ENCODE measurements at regions not wholly inside any gene's neighbourhood (a gene's known extent, or its start where the extent isn't known, plus 50 kb on each side); places are given as distances from the start of the nearest gene placed in this dataset.
A peak's percentile ranks its signal among the peaks of the same experiment; 100 is the strongest.

DNA sequence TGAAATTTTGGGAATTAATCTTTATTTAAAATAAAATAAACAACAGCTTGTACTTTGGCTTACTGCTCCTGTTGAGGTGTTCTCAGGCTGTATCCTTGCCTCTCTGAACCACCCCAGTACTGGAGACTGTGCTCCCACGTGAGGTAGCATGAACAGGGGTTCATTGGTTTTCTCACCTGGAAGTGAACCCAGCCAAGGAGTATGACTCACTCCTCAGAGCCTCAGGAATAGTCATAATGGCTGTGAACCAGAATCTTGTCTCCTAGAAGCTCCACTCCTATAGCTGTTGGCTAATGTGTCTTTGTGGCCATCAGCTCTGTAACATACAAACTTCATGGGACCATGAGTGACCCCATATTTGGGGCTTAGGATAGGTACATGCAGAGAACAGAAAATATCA, 122.5 kb upstream of the ST8SIA2 start:
- H3K36me3 ChIP-seq (ENCODE audit: control insufficient read depth, insufficient read depth, low read length) = no peaks in the 10 kb centered on the region
- FAIRE-seq (no peak), DNase-seq (ENCODE audit: low read depth) (peak; percentile 15)
- TF ChIP-seq, protein P1, sequence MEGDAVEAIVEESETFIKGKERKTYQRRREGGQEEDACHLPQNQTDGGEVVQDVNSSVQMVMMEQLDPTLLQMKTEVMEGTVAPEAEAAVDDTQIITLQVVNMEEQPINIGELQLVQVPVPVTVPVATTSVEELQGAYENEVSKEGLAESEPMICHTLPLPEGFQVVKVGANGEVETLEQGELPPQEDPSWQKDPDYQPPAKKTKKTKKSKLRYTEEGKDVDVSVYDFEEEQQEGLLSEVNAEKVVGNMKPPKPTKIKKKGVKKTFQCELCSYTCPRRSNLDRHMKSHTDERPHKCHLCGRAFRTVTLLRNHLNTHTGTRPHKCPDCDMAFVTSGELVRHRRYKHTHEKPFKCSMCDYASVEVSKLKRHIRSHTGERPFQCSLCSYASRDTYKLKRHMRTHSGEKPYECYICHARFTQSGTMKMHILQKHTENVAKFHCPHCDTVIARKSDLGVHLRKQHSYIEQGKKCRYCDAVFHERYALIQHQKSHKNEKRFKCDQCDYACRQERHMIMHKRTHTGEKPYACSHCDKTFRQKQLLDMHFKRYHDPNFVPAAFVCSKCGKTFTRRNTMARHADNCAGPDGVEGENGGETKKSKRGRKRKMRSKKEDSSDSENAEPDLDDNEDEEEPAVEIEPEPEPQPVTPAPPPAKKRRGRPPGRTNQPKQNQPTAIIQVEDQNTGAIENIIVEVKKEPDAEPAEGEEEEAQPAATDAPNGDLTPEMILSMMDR (IDR thresholded peaks at IDR 0.05; ENCODE audit: insufficient read depth, low read length, severe bottlenecking) = no peak
- H3K27me3 ChIP-seq (ENCODE audit: control insufficient read depth, insufficient read depth, low read length) = no peaks in the 10 kb centered on the region
- no peak overlapping the region for H3K4me3 ChIP-seq (ENCODE audit: low read depth, low read length)

DNA sequence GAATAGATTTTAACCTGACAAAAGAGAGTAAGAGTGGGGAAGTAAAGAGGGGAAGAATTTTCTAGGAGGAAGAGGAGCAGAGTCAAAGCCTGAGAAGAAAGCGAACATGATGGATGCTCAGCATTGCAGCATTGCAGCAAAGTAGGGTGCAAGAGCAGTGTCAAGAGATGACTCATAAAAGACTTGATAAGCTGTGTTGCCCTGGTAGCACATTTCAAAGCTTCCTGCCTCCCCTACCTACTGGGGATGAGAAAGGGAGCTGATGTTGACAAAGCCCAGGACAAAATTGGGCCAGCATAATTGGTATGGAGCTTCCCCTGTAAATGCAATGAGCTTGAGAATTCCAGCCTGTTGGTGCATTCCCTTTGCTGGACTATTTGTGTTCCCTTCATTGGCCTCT, 121.6 kb upstream of the ST8SIA2 start:
- TF ChIP-seq, protein P1 (IDR thresholded peaks at IDR 0.05; ENCODE audit: insufficient read depth, low read length, severe bottlenecking) = no peak
- no peak overlapping the region for H3K4me3 ChIP-seq (ENCODE audit: low read depth, low read length)
- no peak for FAIRE-seq
- H3K36me3 ChIP-seq (ENCODE audit: control insufficient read depth, insufficient read depth, low read length) = no peaks in the 10 kb centered on the region
- H3K27me3 ChIP-seq (ENCODE audit: control insufficient read depth, insufficient read depth, low read length) = no peaks in the 10 kb centered on the region
- no peak for DNase-seq (ENCODE audit: low read depth)

DNA sequence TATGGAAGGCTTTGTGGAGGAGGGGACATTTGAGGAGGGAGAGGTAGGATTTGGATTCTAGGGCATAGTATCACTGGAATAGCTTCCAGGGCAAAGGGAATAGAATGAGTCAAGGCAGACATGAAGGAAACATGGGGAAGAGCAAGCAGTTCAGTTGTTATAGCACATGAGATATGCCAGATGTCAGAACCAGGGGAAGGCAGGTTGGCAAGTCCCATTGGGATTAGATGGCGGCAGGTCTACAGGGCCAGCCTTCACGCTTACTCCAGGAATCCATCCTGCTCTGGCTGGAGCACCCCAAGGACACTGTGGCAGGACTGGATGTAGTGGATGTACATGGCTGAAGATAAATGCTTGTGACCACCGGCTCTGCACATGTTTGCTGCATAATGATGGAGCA, 120.4 kb upstream of the ST8SIA2 start:
- no peaks in the 10 kb centered on the region for H3K36me3 ChIP-seq (ENCODE audit: control insufficient read depth, insufficient read depth, low read length)
- DNase-seq (ENCODE audit: low read depth) (no peak), FAIRE-seq (no peak)
- no peak overlapping the region for H3K4me3 ChIP-seq (ENCODE audit: low read depth, low read length)
- H3K27me3 ChIP-seq (ENCODE audit: control insufficient read depth, insufficient read depth, low read length) = no peaks in the 10 kb centered on the region
- TF ChIP-seq, protein P1 (IDR thresholded peaks at IDR 0.05; ENCODE audit: insufficient read depth, low read length, severe bottlenecking) = no peak

DNA sequence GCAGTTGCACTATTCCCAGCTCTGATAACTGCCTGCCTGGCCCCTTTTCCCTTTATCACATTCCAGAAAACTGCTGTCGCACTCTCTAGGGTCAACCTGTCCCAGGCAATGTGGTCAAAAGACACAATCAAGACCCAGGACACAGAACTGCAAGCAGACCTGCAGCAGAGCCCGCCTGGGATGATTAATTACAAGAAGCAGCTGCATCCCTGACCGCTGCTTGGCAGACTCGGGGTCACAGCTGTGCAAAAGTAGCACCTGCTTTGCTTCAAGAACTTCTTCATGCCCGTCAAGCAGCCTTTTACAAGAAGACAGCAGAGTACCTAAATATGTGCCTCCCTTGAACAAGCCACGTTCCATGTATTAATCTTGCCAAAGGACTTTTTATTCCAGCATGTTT, 120.0 kb upstream of the ST8SIA2 start:
- TF ChIP-seq, protein P1 (IDR thresholded peaks at IDR 0.05; ENCODE audit: insufficient read depth, low read length, severe bottlenecking) = no peak
- FAIRE-seq = no peak
- no peaks in the 10 kb centered on the region for H3K27me3 ChIP-seq (ENCODE audit: control insufficient read depth, insufficient read depth, low read length)
- H3K4me3 ChIP-seq (ENCODE audit: low read depth, low read length) = no peak overlapping the region
- no peaks in the 10 kb centered on the region for H3K36me3 ChIP-seq (ENCODE audit: control insufficient read depth, insufficient read depth, low read length)
- no peak for DNase-seq (ENCODE audit: low read depth)

DNA sequence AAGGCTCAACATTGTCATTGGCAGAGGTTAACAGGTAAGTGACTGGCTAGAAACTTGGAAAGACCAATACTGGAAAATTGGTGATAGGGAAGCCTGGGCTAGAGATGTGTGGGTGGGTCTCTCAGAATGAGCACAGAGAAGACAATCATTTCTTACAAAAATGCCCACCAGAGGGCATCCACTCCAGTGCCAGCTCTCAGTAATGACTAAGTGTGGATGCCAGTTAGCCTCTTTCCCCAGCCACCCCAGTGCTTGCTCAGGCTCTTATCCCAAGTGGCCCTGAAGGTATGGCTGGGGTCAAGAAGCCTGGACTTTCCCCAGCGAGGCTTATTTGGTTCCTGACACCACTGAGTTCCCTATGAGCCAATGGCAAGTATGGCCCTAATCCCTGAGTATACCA, 115.9 kb upstream of the ST8SIA2 start:
- no peaks in the 10 kb centered on the region for H3K36me3 ChIP-seq (ENCODE audit: control insufficient read depth, insufficient read depth, low read length)
- no peaks in the 10 kb centered on the region for H3K27me3 ChIP-seq (ENCODE audit: control insufficient read depth, insufficient read depth, low read length)
- DNase-seq (ENCODE audit: low read depth) = peak; percentile 19
- no peak overlapping the region for H3K4me3 ChIP-seq (ENCODE audit: low read depth, low read length)
- no peak for FAIRE-seq
- TF ChIP-seq, protein P1 (IDR thresholded peaks at IDR 0.05; ENCODE audit: insufficient read depth, low read length, severe bottlenecking) = peak; percentile 45

DNA sequence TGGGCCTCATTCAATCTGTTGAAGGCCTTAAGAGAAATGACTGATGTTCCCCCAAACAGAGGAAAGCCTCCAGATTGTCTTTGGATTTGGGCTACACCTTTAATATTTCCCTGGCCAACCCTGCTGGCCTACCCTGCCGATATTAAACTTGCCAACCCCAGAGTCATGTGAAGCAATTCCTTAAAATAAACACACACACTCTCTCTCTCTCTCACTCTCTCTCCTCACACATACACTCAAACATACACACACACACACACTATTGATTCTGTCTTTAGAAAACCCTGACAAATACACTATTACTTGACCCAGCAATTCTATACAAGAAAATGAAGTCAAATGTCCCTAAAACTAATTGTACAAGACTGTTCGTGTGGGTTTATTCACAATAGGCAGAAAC, 109.9 kb upstream of the ST8SIA2 start:
- DNase-seq (ENCODE audit: low read depth) = no peak
- no peak for FAIRE-seq
- no peaks in the 10 kb centered on the region for H3K36me3 ChIP-seq (ENCODE audit: control insufficient read depth, insufficient read depth, low read length)

More for the DNA sequence above, 109.9 kb upstream of the ST8SIA2 start:
- H3K4me3 ChIP-seq (ENCODE audit: low read depth, low read length) = no peak overlapping the region
- TF ChIP-seq, protein P1 (IDR thresholded peaks at IDR 0.05; ENCODE audit: insufficient read depth, low read length, severe bottlenecking) = no peak
- H3K27me3 ChIP-seq (ENCODE audit: control insufficient read depth, insufficient read depth, low read length) = no peaks in the 10 kb centered on the region
